Gastrocnemius medialis (tissue), 4 donors: ENCODE measurements at regions not wholly inside any gene's neighbourhood (a gene's known extent, or its start where the extent isn't known, plus 50 kb on each side); places are given as distances from the start of the nearest gene placed in this dataset.

Source experiments
- POLR2A ChIP-seq, 2 donors: fragments of 450-650 bp; IDR thresholded peaks; one replicate each; pipeline ENCODE4 v1.6.1; 2017; ENCODE audit warnings: antibody characterized with exemption in 2 of 2, mild to moderate bottlenecking in 2 of 2, moderate library complexity in 2 of 2
- TF ChIP-seq, protein P1 (sequence below), 5 experiments: fragments of 450-650 bp in 3 of 5; fragments of 200-600 bp in 2 of 5; sonication (generic) in 2 of 5; IDR thresholded peaks in 4 of 5; conservative IDR thresholded peaks in 1 of 5; 1 replicate in 4 of 5; 2 replicates in 1 of 5; pipeline ENCODE4 v1.5.1; 2016 to 2019; ENCODE audit warnings: antibody characterized with exemption in 5 of 5, mild to moderate bottlenecking in 3 of 5, moderate library complexity in 3 of 5

DNA sequence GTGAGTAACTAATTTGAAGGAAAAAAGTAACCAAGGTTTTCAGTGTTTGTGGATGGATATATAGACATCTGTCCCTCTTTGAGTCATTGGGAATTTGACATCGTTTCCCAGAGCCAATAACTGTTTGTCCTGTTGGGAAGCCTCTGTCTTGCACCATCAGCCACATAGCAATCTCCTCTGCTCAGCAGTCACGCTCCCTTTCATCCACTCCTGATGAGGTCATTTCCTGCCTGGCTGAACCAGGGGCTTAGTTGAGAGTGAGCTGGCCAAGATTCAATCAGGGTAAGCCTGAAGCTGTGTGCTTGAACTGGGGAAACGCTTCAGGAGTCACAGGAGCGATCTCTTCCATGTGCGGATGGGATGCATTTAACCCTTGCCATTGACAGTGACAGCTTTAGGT is 121.5 kb upstream of the FOXQ1 start:
- TF ChIP-seq, protein P1, sequence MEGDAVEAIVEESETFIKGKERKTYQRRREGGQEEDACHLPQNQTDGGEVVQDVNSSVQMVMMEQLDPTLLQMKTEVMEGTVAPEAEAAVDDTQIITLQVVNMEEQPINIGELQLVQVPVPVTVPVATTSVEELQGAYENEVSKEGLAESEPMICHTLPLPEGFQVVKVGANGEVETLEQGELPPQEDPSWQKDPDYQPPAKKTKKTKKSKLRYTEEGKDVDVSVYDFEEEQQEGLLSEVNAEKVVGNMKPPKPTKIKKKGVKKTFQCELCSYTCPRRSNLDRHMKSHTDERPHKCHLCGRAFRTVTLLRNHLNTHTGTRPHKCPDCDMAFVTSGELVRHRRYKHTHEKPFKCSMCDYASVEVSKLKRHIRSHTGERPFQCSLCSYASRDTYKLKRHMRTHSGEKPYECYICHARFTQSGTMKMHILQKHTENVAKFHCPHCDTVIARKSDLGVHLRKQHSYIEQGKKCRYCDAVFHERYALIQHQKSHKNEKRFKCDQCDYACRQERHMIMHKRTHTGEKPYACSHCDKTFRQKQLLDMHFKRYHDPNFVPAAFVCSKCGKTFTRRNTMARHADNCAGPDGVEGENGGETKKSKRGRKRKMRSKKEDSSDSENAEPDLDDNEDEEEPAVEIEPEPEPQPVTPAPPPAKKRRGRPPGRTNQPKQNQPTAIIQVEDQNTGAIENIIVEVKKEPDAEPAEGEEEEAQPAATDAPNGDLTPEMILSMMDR (IDR thresholded peaks at IDR 0.05 in 4 of 5, conservative IDR thresholded peaks at IDR 0.05 in 1 of 5): no peak
- no peak for TF ChIP-seq POLR2A (IDR thresholded peaks at IDR 0.05)
